A673 (cell line): ENCODE measurements at regions not wholly inside any gene's neighbourhood (a gene's known extent, or its start where the extent isn't known, plus 50 kb on each side); places are given as distances from the start of the nearest gene placed in this dataset.

ENCODE experiments used
- BruUV-seq: library from RNA; stranded (reverse); fragments of 400-500 nt; replicated peaks from 2 replicates; lab custom pipeline; 2021; lab: Mats Ljungman, UMichigan
- CTCF ChIA-PET: fragments of 300-600 bp; sonication (Branson Sonifier 250); formaldehyde crosslinking; loops from one replicate; lab custom pipeline; 2022; ENCODE audit warnings: antibody characterized with exemption; lab: Charles Lee
- POLR2A ChIA-PET: fragments of 300-600 bp; sonication (Branson Sonifier 250); formaldehyde crosslinking; loops from one replicate; lab custom pipeline; 2022; ENCODE audit warnings: antibody characterized with exemption; ENCODE audit not compliant: low non-redundant PET; lab: Charles Lee
- DNase-seq: peaks from one replicate; pipeline ENCODE4 v3.0.0-alpha.2; 2015; ENCODE audit warnings: low spot score
- H3K27ac ChIP-seq: fragments of 200-600 bp; sonication (generic); 2 replicates; pipeline ENCODE4 v1.5.1; 2016; ENCODE audit warnings: mixed run types, low read depth, mild to moderate bottlenecking, mixed read lengths, antibody characterized with exemption, low read length; ENCODE audit not compliant: poor library complexity, severe bottlenecking
- H3K27me3 ChIP-seq: fragments of 200-600 bp; sonication (generic); replicated peaks from 2 replicates; pipeline ENCODE4 v1.6.1; 2017; ENCODE audit warnings: mixed run types, low read depth, mild to moderate bottlenecking, mixed read lengths, antibody characterized with exemption, low read length; ENCODE audit not compliant: insufficient read depth, poor library complexity
- H3K36me3 ChIP-seq: fragments of 200-600 bp; sonication (generic); 2 replicates; pipeline ENCODE4 v1.6.1; 2016; ENCODE audit warnings: mixed run types, mild to moderate bottlenecking, mixed read lengths, antibody characterized with exemption, low read length; ENCODE audit not compliant: insufficient read depth, poor library complexity, severe bottlenecking
- H3K4me1 ChIP-seq: fragments of 200-600 bp; sonication (generic); 2 replicates; pipeline ENCODE4 v1.6.1; 2017; ENCODE audit warnings: mixed run types, mild to moderate bottlenecking, mixed read lengths, antibody characterized with exemption, low read length; ENCODE audit not compliant: insufficient read depth, poor library complexity, severe bottlenecking
- H3K4me3 ChIP-seq: fragments of 200-600 bp; sonication (generic); 2 replicates; pipeline ENCODE4 v1.5.1; 2016; ENCODE audit warnings: low read depth, mixed run types, mild to moderate bottlenecking, mixed read lengths, low read length; ENCODE audit not compliant: poor library complexity, severe bottlenecking
- H3K9me3 ChIP-seq: fragments of 200-600 bp; sonication (generic); 2 replicates; pipeline ENCODE4 v1.6.1; 2016; ENCODE audit warnings: mixed run types, low read depth, mild to moderate bottlenecking, mixed read lengths, antibody characterized with exemption, low read length; ENCODE audit not compliant: poor library complexity, severe bottlenecking
- EZH2 ChIP-seq: fragments of 200-600 bp; sonication (generic); IDR thresholded peaks from 2 replicates; pipeline ENCODE4 v1.6.1; 2017; ENCODE audit warnings: borderline replicate concordance, low read depth, mild to moderate bottlenecking, mixed read lengths, antibody characterized with exemption, low read length; ENCODE audit not compliant: poor library complexity, severe bottlenecking
- intact Hi-C: fragments of 100-400 bp; cut with micrococcal nuclease; formaldehyde crosslinking; loops from one replicate; pipeline ENCODE4 v1.10.0; 2022; ENCODE audit not compliant: unreplicated experiment
- TF ChIP-seq, protein P1 (sequence below): fragments of 300-800, 200-600 bp; sonication (generic); conservative IDR thresholded peaks from 2 replicates; pipeline ENCODE4 v1.5.1; 2017; ENCODE audit warnings: low read depth, mild to moderate bottlenecking, antibody characterized with exemption, low read length, moderate library complexity, mixed read lengths

DNA sequence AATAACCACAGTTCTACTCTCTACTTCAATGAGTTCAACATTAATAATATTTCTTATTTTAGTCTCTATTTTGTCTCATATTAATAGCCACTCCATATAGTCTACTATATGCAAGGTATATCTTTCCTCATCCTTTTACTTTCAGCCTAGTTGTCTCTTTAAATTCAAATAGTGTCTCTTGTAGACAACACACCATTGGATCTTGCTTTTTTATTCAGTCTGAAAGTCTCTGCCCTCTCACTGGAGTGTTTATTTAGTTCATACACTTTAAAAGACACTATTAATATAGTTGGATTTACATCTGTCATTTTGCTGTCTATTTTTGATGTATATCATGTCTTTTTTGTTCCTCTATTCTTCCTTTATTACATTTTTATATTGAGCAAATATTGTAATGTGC lies 103.5 kb downstream of the RFPL4B start:
- TF ChIP-seq, protein P1, sequence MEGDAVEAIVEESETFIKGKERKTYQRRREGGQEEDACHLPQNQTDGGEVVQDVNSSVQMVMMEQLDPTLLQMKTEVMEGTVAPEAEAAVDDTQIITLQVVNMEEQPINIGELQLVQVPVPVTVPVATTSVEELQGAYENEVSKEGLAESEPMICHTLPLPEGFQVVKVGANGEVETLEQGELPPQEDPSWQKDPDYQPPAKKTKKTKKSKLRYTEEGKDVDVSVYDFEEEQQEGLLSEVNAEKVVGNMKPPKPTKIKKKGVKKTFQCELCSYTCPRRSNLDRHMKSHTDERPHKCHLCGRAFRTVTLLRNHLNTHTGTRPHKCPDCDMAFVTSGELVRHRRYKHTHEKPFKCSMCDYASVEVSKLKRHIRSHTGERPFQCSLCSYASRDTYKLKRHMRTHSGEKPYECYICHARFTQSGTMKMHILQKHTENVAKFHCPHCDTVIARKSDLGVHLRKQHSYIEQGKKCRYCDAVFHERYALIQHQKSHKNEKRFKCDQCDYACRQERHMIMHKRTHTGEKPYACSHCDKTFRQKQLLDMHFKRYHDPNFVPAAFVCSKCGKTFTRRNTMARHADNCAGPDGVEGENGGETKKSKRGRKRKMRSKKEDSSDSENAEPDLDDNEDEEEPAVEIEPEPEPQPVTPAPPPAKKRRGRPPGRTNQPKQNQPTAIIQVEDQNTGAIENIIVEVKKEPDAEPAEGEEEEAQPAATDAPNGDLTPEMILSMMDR, result no peak
- TF ChIP-seq EZH2, result no peak
- ChIA-PET CTCF (no interaction called here), POLR2A (no interaction called here)
- intact Hi-C loops, result no loop called here
- H3K4me3 ChIP-seq, result no peak overlapping the region
- no peaks in the 10 kb centered on the region for H3K36me3 ChIP-seq
- H3K9me3 ChIP-seq, result peaks cover 15% of the 10 kb centered on the region
- peaks cover 19% of the 10 kb centered on the region for H3K4me1 ChIP-seq
- no TSS peak for BruUV-seq
- no peaks in the 10 kb centered on the region for H3K27me3 ChIP-seq
- DNase-seq, result no peak
- H3K27ac ChIP-seq, result no peak overlapping the region

DNA sequence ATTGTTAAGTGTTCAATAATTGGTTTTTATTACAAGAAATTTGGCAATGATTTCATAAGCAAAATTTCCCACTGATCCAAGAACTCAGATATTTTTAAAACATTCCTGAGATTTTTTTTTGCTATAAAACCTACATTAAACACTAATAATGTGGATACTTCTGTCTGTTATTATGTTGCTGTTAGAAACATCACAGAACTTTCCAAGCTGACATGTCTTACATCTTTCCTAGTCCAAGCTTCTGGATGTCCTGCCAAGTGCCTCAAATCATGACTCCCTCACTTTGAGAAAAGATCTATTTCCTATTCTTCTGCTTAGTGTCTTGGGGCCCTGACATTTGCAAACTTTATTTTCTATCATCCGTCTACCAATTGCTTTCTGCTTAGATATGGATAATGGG lies 110.8 kb downstream of the RFPL4B start:
- H3K9me3 ChIP-seq, result no peaks in the 10 kb centered on the region
- no peak for DNase-seq
- intact Hi-C loops, result no loop called here
- no peaks in the 10 kb centered on the region for H3K36me3 ChIP-seq
- ChIA-PET CTCF (no interaction called here), POLR2A (no interaction called here)
- H3K27me3 ChIP-seq, result no peaks in the 10 kb centered on the region
- no peak overlapping the region for H3K27ac ChIP-seq
- BruUV-seq, result no TSS peak
- no peak overlapping the region for H3K4me3 ChIP-seq
- peaks cover 15% of the 10 kb centered on the region for H3K4me1 ChIP-seq
- no peak for TF ChIP-seq EZH2
- TF ChIP-seq, protein P1, result no peak

- Histone ChIP-seq H3K27me3 (no peaks in the 10 kb centered on the region), H3K36me3 (no peaks in the 10 kb centered on the region), H3K9me3 (no peaks in the 10 kb centered on the region), H3K4me1 (peaks cover 15% of the 10 kb centered on the region), H3K27ac (no peak overlapping the region), H3K4me3 (no peak overlapping the region)
- intact Hi-C loops, result no loop called here
- no peak for DNase-seq
- ChIA-PET CTCF (no interaction called here), POLR2A (no interaction called here)
- no peak for TF ChIP-seq EZH2
- TF ChIP-seq, protein P1, result no peak
- no TSS peak for BruUV-seq
Observed at GRCh38 chr6:112459758-112460304, 112.7 kb downstream of the RFPL4B start.
